HUDEP-2 (cell line): ENCODE measurements at regions not wholly inside any gene's neighbourhood (a gene's known extent, or its start where the extent isn't known, plus 50 kb on each side); places are given as distances from the start of the nearest gene placed in this dataset.
"Not testable (repeated sequence)": the region's sequence is repeated elsewhere in the genome, so short reads cannot be mapped to it uniquely, and the experiment has no call there.

Experiments used
- DNase-seq, 76 experiments: peaks; one replicate each; lab custom pipeline; 2025; ENCODE audit not compliant: unreplicated experiment in 76 of 76; lab: John Stamatoyannopoulos, UW

DNA sequence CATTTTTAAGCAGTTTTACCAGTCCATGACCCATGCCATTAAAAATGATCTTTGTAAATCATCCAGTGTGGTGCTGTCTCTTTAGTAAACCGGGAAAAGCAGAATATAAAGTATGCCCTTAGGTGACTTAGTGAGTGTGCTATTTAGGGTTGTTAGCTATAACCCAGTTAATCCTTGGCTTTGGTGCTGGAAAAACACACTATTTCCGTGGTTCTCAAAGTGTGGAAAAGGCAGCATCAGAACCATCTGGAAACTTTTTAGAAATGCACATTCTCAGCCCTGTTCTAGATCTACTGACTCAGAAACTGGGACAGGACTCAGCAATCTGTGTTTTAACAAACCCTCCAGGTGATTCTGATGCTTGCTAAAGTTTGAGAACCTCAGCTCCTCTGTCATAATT is 123.6 kb upstream of the ZNF608 start:
- DNase-seq, result no peak

DNA sequence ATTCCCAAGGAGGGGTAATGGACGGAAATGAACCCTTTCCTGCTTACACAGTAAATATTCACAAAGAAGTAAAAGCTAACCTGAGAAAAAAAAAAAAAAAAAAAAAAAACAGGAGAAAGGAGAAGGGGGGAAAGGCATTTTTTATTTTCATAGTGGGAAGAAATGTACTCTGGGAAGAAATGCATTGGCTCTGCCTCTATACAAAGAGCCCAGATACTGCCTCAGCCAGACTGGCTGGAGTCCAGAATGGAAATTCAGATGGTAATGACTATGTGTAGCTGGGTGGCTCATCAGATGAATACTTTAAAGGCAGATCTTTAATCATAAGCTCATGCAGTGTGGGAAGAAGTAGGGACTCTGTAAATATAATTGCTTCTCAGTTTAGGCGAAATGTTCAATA is 124.9 kb upstream of the ZNF608 start:
- no peak for DNase-seq

DNA sequence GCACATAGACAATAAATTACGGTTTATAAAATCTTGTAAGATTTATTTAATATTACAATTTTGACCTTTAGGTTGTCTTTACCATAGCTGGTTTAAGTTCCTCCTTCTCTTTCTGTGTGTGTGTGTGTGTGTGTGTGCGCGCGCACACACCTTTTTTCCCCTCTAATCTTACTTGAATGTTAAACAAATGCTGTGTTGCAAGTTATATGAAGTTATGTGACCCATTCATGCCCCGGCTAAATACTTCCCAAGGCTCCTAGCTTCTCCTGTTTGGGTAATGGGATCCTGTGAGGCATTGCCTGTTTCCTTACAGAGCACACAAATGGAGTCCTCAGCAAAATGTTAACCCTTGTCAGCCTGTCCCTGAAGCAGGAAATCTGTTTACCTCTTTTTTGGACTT is 125.6 kb upstream of the ZNF608 start:
- no peak for DNase-seq

DNA sequence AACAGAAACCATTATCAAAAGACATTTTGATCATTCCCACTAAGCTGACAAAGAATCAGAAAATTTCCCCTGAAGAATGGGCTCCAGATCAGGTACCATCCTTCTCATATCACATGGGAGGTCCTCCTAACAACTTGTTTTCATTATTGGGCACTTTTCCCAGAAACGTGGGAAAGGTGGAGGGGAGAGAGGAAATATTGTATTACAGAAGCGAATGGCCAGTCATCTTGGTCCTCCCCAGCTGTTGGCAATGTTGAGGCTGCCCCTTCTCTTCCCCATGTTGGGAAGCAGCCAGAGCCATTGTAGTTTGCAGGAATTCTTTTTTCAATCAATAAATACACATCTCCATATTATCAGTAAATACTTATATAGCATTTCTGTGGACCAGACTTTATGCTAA is 126.2 kb upstream of the ZNF608 start:
- no peak for DNase-seq

DNA sequence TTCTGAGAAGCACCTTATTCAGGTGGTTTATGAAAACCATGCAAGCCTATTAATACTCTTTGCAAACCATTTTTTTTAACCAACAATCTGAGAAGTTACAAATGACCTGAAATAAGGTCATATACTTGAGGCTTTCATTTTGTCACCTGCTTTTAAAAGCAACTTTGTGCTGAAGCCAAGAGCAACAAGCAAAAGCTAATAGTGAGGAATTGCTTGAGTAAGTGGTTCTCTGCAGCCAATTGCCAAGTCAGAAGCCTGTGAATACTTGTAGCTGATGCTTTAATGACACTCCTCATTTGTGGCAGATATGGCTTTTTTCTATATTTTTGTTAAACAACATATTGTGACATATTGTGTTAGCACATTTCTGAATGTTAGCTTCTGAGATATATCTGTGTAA is 126.7 kb upstream of the ZNF608 start:
- no peak for DNase-seq

DNA sequence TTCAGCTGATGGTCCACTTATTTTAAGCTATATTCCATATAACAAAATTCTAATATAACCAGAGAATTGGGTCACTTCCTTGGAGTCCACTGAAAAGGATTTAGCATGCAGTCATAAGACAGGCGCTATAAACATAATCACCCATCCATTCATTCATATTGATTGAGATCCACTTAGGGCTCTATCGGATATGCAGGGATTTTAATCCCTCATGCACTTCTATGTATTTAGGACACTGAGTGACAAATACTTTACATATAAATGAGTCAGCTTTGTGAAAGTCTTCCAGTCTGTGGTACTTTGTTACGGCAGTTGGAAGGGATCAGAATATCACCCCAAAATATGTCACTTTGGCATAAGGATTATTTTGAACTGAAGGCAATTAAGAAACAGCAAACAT is 127.3 kb upstream of the ZNF608 start:
- no peak for DNase-seq

DNA sequence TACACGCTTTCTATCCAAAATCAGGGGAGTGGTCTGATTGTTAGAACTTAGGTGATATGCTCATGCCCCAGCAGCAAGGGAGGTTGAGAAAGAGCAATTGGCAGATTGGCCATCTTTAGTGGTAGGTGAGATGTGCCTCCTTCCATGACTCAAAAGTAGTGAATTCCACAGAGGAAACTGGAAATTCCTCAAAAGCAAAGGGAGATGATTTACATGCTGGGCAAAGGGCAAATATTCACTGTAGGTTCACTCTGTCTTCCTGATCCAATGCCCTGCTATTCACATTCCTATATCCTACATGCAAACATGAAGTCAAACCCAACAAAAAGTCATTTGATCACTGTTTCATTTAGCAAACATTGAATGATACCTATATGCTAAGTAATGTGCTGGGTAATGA is 130.1 kb upstream of the ZNF608 start:
- no peak for DNase-seq

DNA sequence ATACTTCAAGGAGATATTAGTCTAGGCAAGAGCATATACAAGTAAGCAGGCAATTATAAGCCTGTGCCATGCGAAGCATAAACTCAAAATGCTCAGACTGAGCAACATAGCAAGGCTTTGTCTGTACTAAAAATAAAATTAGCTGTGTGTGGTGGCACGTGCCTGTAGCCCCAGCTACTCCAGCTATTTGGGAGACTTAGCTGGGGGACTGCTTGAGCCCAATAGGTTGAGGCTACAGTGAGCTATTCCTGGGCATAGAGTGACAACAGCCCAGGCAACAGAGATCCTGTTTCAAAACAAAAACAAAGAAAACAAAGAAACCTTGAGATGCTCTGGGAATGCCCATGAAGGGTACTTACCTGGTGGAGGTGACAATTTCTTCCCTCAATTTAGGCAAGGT is 130.5 kb upstream of the ZNF608 start:
- DNase-seq, result no peak

DNA sequence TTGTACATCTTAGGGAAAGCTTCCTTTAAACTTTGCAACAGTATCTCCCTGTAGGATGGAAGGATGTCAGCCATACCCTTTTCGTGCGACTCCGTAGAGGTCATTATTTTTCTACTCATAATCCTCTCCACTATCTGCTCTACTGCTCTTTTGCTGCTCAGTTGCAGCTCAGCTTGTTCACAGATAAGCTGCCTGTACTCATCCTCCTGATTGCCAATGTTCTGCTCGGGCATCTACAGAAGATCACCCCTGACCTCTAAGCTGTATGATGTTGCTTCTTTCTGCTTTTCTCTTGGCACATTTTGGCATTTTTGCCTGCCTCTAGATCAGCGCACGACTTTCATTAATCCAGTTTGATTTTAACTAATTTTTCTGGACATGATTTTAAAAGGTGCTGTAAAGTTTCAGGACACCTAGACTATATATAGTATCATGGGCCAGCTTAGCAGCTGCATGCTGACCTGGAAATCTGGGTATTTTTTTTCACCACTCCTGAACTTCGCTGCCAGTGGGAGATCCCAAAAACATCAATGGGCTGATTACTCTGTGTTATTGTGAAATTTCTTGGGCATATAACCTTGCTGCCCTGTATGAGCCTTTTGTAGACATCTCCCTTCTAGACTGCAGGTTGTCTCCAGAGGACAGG is 131.2 kb upstream of the ZNF608 start:
- no peak for DNase-seq

DNA sequence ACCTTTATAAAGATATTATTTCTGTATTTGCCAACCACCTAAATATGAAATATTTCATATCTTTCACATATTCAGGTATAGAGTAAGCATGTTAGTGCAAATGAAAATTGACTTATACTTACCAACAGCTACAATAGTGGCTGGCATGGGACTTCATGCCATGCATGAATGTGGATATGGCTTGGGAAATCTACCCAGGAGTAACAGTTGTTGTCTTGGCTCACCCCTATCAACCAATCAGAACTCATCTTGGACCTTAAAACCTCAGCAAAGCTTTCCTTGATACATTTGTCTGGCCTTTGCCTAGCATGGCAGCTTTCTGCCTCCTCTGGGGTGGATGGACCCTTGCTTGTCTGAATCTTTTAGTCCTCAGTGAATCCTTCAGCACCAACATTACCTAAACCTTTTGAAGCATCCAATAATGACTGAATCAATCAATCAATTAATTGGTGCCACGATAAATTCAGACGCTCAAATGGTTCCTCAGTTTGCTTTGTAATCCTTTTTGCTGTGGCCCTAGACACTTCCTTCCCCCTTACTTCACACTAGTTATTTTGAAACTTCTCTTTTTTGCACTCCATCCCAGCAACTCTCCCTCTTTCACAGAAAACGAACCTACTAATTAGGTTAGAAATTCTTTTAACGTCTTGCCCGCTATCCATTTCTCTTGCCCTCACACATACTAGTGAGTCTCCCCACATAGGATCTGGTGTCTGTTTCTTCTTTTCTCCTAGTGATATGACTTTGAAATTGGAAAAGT is 132.3 kb upstream of the ZNF608 start:
- no peak for DNase-seq

DNA sequence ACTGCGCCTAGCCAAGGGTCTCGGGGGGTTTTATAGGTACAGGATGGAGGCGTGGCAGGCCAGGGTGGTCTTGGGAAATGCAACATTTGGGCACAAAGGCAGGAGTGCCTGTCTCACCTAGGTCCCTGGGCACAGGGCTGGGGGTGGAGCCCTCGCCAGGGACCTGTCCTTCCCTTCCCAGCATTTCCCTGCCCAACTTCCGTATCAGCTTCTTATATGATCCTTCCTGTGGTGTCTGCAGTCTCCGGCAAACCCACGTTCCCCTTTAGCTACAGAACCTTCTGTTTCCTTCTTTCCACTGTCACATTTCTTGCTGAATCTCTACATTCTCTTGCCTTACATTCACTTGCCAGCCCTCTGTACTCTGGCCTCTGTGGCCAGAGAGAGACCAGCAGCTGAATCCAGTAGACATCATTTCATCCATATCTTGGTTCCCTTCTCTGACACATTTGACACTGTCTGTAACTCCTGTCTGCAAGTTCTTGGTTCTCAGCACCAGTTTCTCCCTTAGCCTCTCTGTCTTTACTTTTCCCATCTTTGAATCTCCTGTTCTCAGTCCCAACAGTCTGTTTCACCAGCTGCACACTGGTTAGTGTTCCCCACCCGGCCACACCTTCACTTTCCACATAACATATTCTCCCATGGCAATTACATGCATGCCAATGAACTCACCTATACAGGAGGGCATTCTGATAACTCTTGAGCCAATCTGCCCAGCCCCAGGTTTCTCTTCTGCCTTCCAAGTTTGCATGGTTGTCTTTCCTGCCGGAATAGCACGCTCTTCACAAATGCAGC is 134.7 kb upstream of the ZNF608 start:
- no peak for DNase-seq

DNA sequence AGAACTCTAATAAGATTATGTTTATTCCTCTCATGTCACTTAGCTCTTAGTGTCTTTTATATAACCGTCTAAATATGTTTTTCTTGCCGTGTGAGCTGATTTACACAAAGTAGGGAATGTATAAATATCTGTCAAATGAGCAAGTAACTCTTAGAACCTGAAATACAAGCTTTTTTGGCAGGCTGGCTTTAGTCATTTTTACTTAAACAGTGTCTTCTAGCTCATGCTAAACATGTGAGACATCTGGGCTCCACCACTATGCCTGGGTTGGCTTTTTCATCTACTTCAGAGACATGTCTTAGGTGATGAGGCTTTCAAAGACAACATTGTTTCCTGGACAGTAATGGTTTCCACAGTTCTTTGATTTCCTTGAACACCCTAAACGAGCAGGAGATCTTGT is 137.2 kb upstream of the ZNF608 start:
- DNase-seq, result no peak

DNA sequence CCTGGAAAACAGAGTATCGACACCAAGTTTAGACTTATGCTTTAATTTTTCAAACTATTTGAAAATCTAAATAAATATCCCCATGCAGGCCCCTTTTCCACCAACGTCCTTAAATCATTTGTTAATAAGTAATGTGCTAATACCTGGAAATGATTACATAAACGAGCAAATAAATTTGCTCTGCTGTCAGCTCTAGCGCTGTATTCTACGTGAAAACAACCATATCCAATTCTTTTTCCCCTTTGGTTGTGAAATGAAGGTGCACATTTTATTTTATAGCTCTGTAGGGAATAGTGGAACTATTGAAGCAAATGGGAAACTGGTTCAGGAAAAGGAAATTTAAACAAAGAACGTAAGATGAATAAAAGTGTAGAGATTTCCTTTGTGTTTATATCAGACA is 137.7 kb upstream of the ZNF608 start:
- no peak for DNase-seq

DNA sequence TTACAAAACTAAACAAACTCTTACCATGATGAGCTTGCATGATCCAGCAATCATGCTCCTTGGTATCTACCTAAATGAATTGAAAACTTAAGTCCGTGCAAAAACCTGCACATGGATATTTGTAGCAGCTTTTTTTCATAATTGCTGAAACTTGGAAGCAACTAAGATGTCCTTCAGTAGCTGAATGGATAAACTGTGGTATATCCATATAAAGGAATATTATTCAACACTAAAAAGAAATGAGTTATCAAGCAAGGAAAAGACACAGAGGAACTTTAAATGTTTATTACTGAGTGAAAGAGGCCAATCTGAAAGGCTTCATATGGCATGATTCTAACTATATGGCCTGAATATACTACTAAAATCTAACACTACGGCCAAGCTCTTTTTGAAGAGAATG is 139.1 kb upstream of the ZNF608 start:
- DNase-seq, result no peak

DNA sequence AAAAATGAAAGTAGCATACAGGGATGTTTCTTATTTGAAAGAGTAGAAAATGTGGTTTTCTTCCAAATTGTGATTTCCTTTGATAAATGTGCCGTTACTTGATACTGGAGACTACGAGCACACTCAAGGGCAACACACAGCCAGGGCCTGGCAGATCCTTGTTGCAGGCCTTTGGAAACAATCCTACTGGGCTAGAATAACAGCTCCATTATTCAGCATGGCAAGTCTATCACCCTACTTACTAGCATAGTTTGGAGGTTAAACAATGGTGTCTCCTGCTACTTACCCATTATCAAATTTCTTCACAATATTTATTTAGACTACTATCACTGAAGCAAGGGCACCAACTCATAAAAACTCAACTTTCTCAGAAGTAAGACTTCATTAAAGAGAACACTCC is 140.8 kb upstream of the ZNF608 start:
- DNase-seq, result no peak

DNA sequence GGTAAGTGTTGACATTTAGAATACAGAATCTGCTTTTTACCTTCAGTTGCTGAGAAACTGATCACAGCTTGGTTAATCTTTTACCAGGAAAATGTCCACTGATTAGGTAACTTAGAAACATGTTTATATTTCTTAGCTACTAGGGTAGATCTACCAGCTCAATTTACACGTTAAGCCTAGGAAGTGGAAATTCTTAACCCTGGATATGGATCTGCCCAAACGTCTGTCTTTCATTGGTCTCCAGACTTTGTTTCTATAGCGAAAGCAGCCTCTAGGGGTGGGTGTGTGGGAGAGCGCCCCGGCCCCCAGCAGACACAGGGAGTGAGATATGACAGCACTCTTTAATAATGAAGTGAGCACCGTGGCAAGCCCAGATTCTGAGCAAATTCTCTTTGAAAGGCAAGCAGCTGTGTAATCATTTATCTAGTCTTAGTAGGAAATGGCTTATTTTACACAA is 141.6 kb upstream of the ZNF608 start:
- no peak for DNase-seq

DNA sequence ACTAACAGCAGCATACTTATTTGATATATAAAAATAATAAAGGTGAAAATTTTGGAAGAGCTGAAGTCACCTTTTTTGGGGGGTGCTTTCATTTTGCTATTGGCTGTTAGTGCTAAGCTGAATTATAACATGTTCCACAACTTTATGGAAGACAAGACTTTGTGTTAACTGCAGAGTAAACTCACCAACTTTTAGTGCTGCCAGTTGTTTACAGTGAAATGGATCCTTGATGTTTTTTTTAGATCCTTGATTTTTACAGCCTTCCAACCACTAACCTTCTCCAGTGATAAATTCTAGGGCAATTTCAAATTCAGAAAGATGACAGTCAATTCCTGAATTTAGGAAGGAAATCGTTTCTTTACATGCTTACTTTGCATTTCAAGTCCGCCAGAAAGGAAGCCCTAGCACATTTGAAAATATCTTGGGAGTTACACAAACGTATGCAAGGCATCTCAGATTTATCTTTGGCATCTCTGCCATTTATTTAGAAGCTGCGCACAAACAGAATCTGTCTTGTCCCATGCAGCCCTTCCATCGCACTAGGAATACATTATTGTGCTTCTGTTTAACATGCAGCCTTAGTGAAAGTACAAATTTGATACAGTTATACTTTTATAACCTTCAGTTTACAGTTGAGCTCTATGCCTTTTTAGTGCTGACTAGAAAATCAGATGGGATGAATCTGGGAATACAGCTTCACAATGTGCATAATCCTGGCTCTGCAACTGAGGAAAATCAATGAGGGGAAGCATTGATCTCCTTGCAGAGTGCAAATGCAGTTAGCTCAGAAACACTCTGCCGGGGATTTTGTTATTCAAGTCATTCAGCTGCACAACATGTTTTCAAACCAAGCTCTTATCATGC is 142.4 kb upstream of the ZNF608 start:
- DNase-seq, result no peak

DNA sequence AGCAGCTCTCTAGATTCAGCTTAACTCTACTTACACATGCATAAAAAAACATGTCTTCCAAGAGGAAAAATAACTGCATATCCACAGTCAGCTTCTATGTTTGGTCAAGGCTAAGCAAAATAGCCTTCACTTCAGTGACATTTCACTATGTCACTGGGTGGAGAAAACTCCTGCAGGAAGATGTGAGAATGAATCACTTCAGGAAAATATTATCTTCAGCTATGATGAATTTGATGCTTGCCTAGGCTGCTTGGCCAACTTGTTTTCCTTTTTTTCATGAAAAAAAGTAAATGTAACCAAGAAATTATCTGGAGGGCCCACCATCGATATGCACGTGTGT is 143.0 kb upstream of the ZNF608 start:
- DNase-seq, result no peak

DNA sequence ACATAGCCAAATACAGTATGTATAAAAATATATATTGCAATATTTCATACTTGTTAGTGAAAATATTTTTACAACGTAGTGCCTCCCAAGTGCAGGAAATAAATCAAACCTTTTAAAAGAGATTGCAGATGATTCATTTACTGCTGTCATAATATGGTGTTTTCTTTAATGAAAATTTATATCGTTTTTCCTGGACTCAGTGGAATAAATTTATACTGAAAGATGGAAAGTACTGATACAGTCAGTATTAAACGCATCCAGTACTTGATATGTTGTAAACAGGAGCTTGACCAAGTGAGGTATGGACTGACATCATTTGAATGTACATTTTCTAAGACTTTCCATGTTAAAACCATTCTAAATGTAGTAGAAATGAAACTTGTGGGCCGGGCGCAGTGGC is 143.4 kb upstream of the ZNF608 start:
- DNase-seq, result no peak

DNA sequence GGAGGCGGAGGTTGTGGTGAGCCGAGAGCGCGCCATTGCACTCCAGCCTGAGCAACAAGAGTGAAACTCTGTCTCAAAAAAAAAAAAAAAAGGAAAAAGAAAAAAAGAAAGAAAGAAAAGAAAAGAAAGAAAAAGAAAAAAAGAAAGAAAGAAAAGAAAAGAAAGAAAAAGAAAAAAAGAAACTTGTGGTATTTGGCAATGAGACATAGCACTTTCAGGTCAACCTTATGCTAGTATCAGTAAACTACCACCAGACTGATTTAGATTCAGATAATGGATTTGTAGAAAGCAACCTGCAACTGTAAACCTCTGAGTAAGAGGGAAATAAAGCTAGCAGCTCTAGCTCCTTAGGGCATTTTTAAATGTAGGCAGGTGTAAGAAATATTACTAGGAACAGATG is 144.0 kb upstream of the ZNF608 start:
- DNase-seq, result not testable (repeated sequence)

DNA sequence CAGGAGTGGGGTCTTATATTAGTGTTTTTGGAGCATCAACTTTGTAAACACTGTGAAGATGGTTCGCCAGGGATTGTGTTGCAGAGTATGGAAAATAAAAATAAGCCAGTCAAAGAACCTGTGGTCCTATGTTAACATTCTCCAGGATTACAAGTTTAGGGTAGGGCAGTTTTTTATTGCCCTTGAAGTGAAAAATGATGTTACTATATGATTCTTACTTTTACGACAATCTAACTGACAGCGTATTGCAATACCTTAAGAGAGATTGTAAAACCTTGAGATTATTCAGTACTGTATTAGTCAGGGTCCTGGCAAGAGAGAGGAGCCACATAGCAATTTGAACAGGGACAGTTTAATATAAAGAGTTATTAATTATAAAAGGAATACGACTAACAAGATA is 144.7 kb upstream of the ZNF608 start:
- no peak for DNase-seq
